ENCODE measurements at regions not wholly inside any gene's neighbourhood (a gene's known extent, or its start where the extent isn't known, plus 50 kb on each side); places are given as distances from the start of the nearest gene placed in this dataset.

DNA sequence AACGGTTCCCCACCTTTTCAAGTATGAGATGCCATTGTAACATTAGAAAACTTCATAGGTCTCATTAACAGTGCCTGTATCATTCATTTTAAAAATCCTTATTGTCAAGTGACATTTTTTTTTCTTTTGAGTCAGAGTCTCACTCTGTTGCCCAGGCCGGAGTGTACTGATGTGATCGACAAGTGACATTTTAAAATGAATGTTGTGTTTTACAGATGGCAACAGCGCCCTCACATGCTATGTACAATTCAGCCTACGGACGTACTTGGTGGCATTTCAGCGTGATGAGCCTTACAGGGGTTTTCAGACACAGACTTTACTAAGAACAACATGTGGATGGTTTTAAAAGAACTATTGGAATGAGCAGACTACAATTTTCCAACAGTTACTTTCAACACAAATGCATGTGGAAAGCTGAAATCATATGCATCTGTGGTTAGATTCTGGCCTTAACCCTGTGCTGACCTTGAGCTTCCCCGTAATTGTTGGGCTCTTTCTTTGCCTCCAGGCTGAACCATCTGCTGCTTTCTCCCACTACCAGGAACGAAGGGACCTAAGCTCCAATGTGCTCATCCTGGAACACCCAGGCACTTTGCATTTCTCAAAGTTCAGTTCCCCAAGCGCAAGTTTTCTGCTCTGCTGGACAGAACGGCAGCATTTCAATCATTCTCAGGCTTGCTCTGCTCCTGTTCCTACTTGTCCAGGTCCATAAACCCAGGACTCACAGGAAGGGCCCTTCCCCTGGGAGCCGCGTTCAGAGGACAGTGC, 119.9 kb upstream of the NDUFV2 start (continued):
- TF ChIP-seq KDM1A (IDR thresholded peaks at IDR 0.05) (no peak), ETV5 (CRISPR knock-in tag; IDR thresholded peaks at IDR 0.05; ENCODE audit: low read depth) (0 out of 2 replicates have a peak, but pooled peaks have one; percentile 6), ASH1L (IDR thresholded peaks at IDR 0.05; ENCODE audit: borderline replicate concordance, low read depth, partially characterized antibody) (no peak), TRIM28 (IDR thresholded peaks at IDR 0.05) (no peak), MEF2A (IDR thresholded peaks at IDR 0.05; ENCODE audit: control insufficient read depth, low read depth, low read length) (no peak), ZNF197 (CRISPR knock-in tag; IDR thresholded peaks at IDR 0.05; ENCODE audit: low read depth) (no peak), NBN (IDR thresholded peaks at IDR 0.05; ENCODE audit: low read depth) (0 out of 2 replicates have a peak, but pooled peaks have one; percentile 31), MTA3 (IDR thresholded peaks at IDR 0.05; ENCODE audit: borderline replicate concordance) (peak; percentile 21; the same call in 1 of the 2 replicates), EWSR1 (IDR thresholded peaks at IDR 0.05; ENCODE audit: borderline replicate concordance, low read depth, partially characterized antibody) (no peak), ZBTB8A (IDR thresholded peaks at IDR 0.05; ENCODE audit: partially characterized antibody) (no peak), ZNF311 (CRISPR knock-in tag; IDR thresholded peaks at IDR 0.05) (no peak), IFI16 (CRISPR knock-in tag; IDR thresholded peaks at IDR 0.05) (no peak), HDAC3 (IDR thresholded peaks at IDR 0.05; ENCODE audit: borderline replicate concordance, partially characterized antibody) (no peak), TBL1XR1 (IDR thresholded peaks at IDR 0.05; ENCODE audit: low read length in 2 of 2) (no peak), XRCC5 (IDR thresholded peaks at IDR 0.05; ENCODE audit: low read depth, low read length) (no peak), ARNT (IDR thresholded peaks at IDR 0.05) (peak in 1 of 2 experiments; percentile 66; a peak in 1 of 4 replicates), ILK (tag; IDR thresholded peaks at IDR 0.05; ENCODE audit: borderline replicate concordance, low read depth) (no peak), ZNF224 (CRISPR knock-in tag; IDR thresholded peaks at IDR 0.05) (no peak), ZNF23 (CRISPR knock-in tag; IDR thresholded peaks at IDR 0.05) (no peak), ATF1 (CRISPR knock-in tag; IDR thresholded peaks at IDR 0.05) (no peak), ATF1 (tag; IDR thresholded peaks at IDR 0.05) (0 out of 2 replicates have a peak, but pooled peaks have one; percentile 26)
- TF ChIP-seq, protein P1, sequence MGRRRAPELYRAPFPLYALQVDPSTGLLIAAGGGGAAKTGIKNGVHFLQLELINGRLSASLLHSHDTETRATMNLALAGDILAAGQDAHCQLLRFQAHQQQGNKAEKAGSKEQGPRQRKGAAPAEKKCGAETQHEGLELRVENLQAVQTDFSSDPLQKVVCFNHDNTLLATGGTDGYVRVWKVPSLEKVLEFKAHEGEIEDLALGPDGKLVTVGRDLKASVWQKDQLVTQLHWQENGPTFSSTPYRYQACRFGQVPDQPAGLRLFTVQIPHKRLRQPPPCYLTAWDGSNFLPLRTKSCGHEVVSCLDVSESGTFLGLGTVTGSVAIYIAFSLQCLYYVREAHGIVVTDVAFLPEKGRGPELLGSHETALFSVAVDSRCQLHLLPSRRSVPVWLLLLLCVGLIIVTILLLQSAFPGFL (CRISPR knock-in tag; IDR thresholded peaks at IDR 0.05): no peak
- TF ChIP-seq, protein P2, sequence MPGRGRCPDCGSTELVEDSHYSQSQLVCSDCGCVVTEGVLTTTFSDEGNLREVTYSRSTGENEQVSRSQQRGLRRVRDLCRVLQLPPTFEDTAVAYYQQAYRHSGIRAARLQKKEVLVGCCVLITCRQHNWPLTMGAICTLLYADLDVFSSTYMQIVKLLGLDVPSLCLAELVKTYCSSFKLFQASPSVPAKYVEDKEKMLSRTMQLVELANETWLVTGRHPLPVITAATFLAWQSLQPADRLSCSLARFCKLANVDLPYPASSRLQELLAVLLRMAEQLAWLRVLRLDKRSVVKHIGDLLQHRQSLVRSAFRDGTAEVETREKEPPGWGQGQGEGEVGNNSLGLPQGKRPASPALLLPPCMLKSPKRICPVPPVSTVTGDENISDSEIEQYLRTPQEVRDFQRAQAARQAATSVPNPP (IDR thresholded peaks at IDR 0.05; ENCODE audit: borderline replicate concordance, insufficient read depth, insufficient read length): no peak
- TF ChIP-seq, protein P3, sequence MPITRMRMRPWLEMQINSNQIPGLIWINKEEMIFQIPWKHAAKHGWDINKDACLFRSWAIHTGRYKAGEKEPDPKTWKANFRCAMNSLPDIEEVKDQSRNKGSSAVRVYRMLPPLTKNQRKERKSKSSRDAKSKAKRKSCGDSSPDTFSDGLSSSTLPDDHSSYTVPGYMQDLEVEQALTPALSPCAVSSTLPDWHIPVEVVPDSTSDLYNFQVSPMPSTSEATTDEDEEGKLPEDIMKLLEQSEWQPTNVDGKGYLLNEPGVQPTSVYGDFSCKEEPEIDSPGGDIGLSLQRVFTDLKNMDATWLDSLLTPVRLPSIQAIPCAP (CRISPR knock-in tag; IDR thresholded peaks at IDR 0.05; ENCODE audit: borderline replicate concordance): no peak
- TF ChIP-seq, protein P4, sequence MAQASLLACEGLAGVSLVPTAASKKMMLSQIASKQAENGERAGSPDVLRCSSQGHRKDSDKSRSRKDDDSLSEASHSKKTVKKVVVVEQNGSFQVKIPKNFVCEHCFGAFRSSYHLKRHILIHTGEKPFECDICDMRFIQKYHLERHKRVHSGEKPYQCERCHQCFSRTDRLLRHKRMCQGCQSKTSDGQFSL (CRISPR knock-in tag; IDR thresholded peaks at IDR 0.05): no peak
- TF ChIP-seq, protein P4 (tag; IDR thresholded peaks at IDR 0.05): no peak

Measured in K562 (cell line).